ENCODE measurements at regions not wholly inside any gene's neighbourhood (a gene's known extent, or its start where the extent isn't known, plus 50 kb on each side); places are given as distances from the start of the nearest gene placed in this dataset.

DNA sequence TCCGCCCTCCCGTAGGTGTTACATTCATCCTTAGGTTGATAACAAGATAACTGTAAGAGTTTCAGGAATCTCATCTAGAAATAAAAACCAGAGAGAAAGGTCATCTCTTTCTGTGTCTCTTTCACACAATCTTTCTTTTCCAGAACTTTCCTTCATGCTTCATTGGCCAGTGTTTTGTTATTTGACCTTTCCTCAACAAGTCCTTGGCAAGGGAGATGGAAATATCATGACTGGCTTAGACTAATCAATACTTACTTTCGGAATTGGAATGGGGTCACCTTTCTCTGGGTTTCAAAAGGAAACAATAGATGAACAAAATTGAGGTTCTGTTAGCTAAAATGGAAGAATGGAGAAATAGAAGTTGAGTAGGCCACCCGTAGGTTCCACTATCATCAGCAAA lies 72.9 kb upstream of the PPP2R5A start:
- TF ChIP-seq, protein P1, sequence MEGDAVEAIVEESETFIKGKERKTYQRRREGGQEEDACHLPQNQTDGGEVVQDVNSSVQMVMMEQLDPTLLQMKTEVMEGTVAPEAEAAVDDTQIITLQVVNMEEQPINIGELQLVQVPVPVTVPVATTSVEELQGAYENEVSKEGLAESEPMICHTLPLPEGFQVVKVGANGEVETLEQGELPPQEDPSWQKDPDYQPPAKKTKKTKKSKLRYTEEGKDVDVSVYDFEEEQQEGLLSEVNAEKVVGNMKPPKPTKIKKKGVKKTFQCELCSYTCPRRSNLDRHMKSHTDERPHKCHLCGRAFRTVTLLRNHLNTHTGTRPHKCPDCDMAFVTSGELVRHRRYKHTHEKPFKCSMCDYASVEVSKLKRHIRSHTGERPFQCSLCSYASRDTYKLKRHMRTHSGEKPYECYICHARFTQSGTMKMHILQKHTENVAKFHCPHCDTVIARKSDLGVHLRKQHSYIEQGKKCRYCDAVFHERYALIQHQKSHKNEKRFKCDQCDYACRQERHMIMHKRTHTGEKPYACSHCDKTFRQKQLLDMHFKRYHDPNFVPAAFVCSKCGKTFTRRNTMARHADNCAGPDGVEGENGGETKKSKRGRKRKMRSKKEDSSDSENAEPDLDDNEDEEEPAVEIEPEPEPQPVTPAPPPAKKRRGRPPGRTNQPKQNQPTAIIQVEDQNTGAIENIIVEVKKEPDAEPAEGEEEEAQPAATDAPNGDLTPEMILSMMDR (IDR thresholded peaks at IDR 0.05; ENCODE audit: unreplicated experiment), result no peak
- H3K4me1 Mint-ChIP-seq, result peaks cover 5% of the 10 kb centered on the region
- H3K27ac Mint-ChIP-seq, result no peak overlapping the region
- no peaks in the 10 kb centered on the region for H3K36me3 Mint-ChIP-seq
- H3K27me3 Mint-ChIP-seq (ENCODE audit: low read depth), result no peaks in the 10 kb centered on the region
- H3K9me3 Mint-ChIP-seq, result peaks cover 3% of the 10 kb centered on the region
- no peak for DNase-seq (ENCODE audit: low spot score in 2 of 2, unreplicated experiment in 2 of 2)
- H3K4me3 Mint-ChIP-seq, result no peak overlapping the region

DNA sequence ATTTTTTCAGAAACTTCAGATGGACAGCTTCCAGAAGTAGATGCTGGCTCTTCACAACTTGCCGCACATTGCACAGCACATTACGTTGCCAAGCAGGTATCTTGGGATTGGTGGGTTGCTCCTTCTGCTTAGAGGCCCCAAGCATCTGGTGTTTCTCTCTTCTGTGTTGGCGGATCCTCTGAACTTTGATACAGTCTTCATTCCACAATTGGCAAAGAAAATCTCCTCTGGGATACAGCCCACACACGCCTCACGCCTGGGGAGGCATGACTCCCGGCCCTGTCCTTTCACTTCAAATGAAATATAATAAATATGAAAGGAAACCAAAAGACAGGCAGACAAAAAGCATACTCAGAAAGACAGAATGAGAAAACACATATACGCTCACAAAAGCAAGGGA lies 72.3 kb upstream of the PPP2R5A start:
- TF ChIP-seq, protein P1 (IDR thresholded peaks at IDR 0.05; ENCODE audit: unreplicated experiment), result no peak
- H3K36me3 Mint-ChIP-seq, result no peaks in the 10 kb centered on the region
- H3K27me3 Mint-ChIP-seq (ENCODE audit: low read depth), result no peaks in the 10 kb centered on the region
- H3K9me3 Mint-ChIP-seq, result peaks cover 3% of the 10 kb centered on the region
- H3K4me3 Mint-ChIP-seq, result no peak overlapping the region
- no peak for DNase-seq (ENCODE audit: low spot score in 2 of 2, unreplicated experiment in 2 of 2)
- H3K27ac Mint-ChIP-seq, result no peak overlapping the region
- H3K4me1 Mint-ChIP-seq, result peaks cover 6% of the 10 kb centered on the region

DNA sequence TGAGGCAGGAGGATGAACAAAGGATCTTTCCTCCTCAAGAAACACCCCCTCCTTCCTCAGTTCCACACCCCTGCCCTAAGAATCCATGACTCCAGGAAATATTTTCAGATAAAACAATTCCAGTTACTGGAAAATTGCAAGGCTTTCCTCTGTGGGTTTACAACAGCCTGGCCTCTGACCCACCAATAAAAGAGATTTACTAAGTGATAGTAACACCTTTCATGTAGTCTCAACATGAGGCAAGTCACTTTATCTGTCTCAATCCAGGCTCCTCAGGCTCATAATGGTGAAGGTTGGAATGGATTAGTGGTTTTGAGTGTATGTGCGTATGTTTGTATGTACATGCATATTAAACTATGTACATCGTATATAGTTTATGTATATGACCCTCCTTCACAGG lies 71.4 kb upstream of the PPP2R5A start:
- DNase-seq (ENCODE audit: low spot score in 2 of 2, unreplicated experiment in 2 of 2), result no peak
- no peaks in the 10 kb centered on the region for H3K36me3 Mint-ChIP-seq
- no peak overlapping the region for H3K27ac Mint-ChIP-seq
- H3K4me3 Mint-ChIP-seq, result no peak overlapping the region
- no peaks in the 10 kb centered on the region for H3K27me3 Mint-ChIP-seq (ENCODE audit: low read depth)
- H3K4me1 Mint-ChIP-seq, result peaks cover 14% of the 10 kb centered on the region
- H3K9me3 Mint-ChIP-seq, result peaks cover 3% of the 10 kb centered on the region
- TF ChIP-seq, protein P1 (IDR thresholded peaks at IDR 0.05; ENCODE audit: unreplicated experiment), result no peak

DNA sequence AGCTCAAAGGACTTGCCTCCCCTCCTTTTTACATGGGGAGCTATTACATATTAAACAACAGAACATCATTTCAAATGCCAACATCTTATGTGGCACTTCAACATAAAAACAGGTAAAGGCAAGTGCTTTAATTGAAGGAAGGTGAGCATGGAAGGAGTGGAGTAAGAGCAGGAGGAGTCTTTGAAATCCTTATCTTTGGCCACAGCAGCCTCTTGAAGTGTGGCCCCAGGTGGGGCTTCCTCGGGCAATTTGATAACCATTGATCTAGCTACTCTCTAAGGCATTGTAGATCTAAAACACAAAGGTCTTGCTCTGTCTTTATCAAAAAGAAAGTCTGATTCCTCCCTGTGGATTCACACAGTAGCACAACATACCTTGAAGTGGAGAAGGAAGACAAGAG lies 70.9 kb upstream of the PPP2R5A start:
- H3K27me3 Mint-ChIP-seq (ENCODE audit: low read depth), result no peaks in the 10 kb centered on the region
- no peak overlapping the region for H3K27ac Mint-ChIP-seq
- DNase-seq (ENCODE audit: low spot score in 2 of 2, unreplicated experiment in 2 of 2), result no peak
- H3K9me3 Mint-ChIP-seq, result peaks cover 3% of the 10 kb centered on the region
- H3K36me3 Mint-ChIP-seq, result no peaks in the 10 kb centered on the region
- H3K4me1 Mint-ChIP-seq, result peaks cover 19% of the 10 kb centered on the region
- H3K4me3 Mint-ChIP-seq, result no peak overlapping the region
- TF ChIP-seq, protein P1 (IDR thresholded peaks at IDR 0.05; ENCODE audit: unreplicated experiment), result no peak

DNA sequence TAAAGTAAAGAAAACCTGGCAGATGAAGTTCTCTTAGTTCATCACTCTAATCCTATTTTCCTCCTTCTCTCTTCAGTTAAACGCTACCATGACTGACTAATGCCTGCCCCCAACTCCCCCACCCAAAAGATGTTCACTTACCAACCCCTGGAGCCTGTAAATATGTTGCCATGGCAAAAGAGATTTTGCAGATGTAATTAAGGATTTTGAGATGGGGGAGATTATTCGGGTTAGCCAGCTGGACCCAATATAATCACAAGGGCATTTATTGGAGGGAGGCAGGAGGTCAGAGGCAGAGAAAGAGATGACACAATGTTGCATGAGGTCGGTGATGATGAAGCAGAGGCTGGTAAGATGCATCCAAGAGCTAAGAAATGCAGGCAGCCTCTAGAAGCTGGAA lies 69.3 kb upstream of the PPP2R5A start:
- TF ChIP-seq, protein P1 (IDR thresholded peaks at IDR 0.05; ENCODE audit: unreplicated experiment), result no peak
- peaks cover 27% of the 10 kb centered on the region for H3K4me1 Mint-ChIP-seq
- H3K27me3 Mint-ChIP-seq (ENCODE audit: low read depth), result no peaks in the 10 kb centered on the region
- no peak for DNase-seq (ENCODE audit: low spot score in 2 of 2, unreplicated experiment in 2 of 2)
- no peak overlapping the region for H3K27ac Mint-ChIP-seq
- H3K36me3 Mint-ChIP-seq, result no peaks in the 10 kb centered on the region
- peaks cover 3% of the 10 kb centered on the region for H3K9me3 Mint-ChIP-seq
- H3K4me3 Mint-ChIP-seq, result no peak overlapping the region

DNA sequence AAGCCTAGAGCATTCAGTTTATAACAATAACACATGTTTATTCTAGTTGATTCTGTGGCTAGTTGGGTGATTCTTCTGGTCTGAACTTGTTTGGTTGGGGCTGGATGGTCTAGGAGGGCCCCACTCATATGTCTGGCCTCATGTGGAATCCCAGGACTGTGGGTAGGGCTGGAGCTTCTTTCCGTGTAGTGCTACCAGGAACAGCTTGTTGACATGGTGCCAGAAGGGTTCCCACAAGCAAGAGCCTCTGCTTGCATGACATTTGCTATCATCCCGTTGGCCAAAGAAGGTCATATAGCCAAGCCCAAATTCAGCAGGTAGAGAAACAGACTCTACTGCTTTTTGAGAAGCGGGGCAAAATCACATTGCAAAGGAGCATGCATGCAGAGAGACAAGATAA lies 67.6 kb upstream of the PPP2R5A start:
- Mint-ChIP-seq H3K27ac (no peak overlapping the region), H3K4me3 (no peak overlapping the region), H3K9me3 (peaks cover 3% of the 10 kb centered on the region), H3K27me3 (ENCODE audit: low read depth) (no peaks in the 10 kb centered on the region), H3K4me1 (peaks cover 30% of the 10 kb centered on the region), H3K36me3 (no peaks in the 10 kb centered on the region)
- TF ChIP-seq, protein P1 (IDR thresholded peaks at IDR 0.05; ENCODE audit: unreplicated experiment), result no peak
- DNase-seq (ENCODE audit: low spot score in 2 of 2, unreplicated experiment in 2 of 2), result no peak

Measured in mesothelial cell of epicardium (in vitro differentiated cells).